ENCODE measurements at regions not wholly inside any gene's neighbourhood (a gene's known extent, or its start where the extent isn't known, plus 50 kb on each side); places are given as distances from the start of the nearest gene placed in this dataset.

DNA sequence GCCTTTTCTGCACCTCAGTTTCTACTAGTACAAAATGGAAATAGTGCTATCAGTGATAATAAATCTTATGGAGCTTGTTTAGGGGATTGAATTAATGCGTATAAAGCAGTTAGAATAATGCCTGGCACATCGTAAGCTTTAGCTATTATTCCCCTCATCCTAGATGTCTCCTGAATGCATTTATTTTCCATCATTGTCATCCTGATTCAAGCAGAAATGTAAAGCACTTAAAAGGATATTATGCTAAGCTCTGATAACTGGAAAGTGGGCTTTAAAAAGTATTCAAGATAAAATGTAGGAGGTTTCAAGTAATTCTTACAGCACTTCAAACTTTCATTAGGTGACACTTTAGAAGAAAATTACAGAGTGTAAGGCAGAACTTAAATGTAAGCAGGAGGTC, 178.7 kb downstream of the RBM46 start:
- CTCF ChIA-PET = no interaction called here
- FAIRE-seq = no peak
- intact Hi-C loops (cut with micrococcal nuclease) = no loop called here

DNA sequence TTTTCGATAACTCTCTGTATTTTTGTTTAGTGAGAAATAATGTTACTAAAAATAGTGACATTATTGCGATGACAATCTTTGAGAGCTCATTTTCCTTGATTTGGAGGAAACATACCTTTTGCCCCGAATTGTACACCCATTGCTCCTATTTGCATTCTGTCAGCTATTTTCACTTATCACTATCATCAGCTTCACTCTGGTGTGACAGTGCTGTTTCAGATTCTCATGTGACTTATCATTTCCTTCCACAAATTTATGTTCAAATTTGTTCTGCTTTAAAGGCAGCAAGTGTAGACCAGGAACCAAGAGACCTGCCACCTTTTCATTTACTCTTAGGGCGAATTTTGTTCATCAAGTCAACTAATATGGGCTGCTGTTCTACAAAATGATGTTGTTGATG, 179.4 kb downstream of the RBM46 start:
- no peaks in the 10 kb centered on the region for H3K9me3 ChIP-seq (replicated peaks; ENCODE audit: control insufficient read depth, insufficient read depth, low read length)
- no peaks in the 10 kb centered on the region for H3K27me3 ChIP-seq (ENCODE audit: control insufficient read depth in 2 of 2, insufficient read depth in 2 of 2, low read length in 2 of 2)
- BruUV-seq (replicated peaks) = no TSS peak
- no peak overlapping the region for H3K27ac ChIP-seq (ENCODE audit: insufficient read depth, low read depth, low read length)
- DNase-seq (ENCODE audit: low read depth, low spot score) (no peak), FAIRE-seq (no peak)
- dilution Hi-C loops (cut with MboI; ENCODE audit: extremely low pct_ligation_motif_present, low sequenced_read_pairs) (no loop called here), intact Hi-C loops (cut with micrococcal nuclease) (no loop called here)
- no peaks in the 10 kb centered on the region for H3K79me2 ChIP-seq (ENCODE audit: control insufficient read depth, insufficient read depth, low read length)
- H4K20me1 ChIP-seq (replicated peaks; ENCODE audit: control insufficient read depth, extremely low read depth, insufficient read depth, low read length) = no peaks in the 10 kb centered on the region
- H3K4me2 ChIP-seq (ENCODE audit: insufficient read depth, low read length) = no peak overlapping the region
- no peak for TF ChIP-seq MYC (IDR thresholded peaks at IDR 0.05; ENCODE audit: low read depth, low read length)
- no peaks in the 10 kb centered on the region for H3K36me3 ChIP-seq (ENCODE audit: control insufficient read depth in 2 of 2, extremely low read depth in 1 of 2, insufficient read depth in 2 of 2, low read length in 2 of 2)
- H3K9ac ChIP-seq (replicated peaks; ENCODE audit: extremely low read depth, insufficient read depth, low read length) = no peak overlapping the region
- no peak overlapping the region for H2AFZ ChIP-seq (ENCODE audit: low read depth, low read length)
- CTCF ChIA-PET = no interaction called here
- no peak overlapping the region for H3K4me3 ChIP-seq (replicated peaks in 1 of 3; ENCODE audit: insufficient read depth in 1 of 3, low read depth in 1 of 3, low read length in 3 of 3)
- no peaks in the 10 kb centered on the region for H3K4me1 ChIP-seq (ENCODE audit: control insufficient read depth, extremely low read depth, insufficient read depth, low read length)
- H3K9me1 ChIP-seq (replicated peaks; ENCODE audit: control insufficient read depth, extremely low read depth, insufficient read depth, low read length) = no peaks in the 10 kb centered on the region
- POLR2A ChIA-PET = no interaction called here

More for the DNA sequence above, 178.7 kb downstream of the RBM46 start:
- H3K4me1 ChIP-seq (ENCODE audit: control insufficient read depth, extremely low read depth, insufficient read depth, low read length) = no peaks in the 10 kb centered on the region
- H3K9ac ChIP-seq (replicated peaks; ENCODE audit: extremely low read depth, insufficient read depth, low read length) = no peak overlapping the region
- no peaks in the 10 kb centered on the region for H4K20me1 ChIP-seq (replicated peaks; ENCODE audit: control insufficient read depth, extremely low read depth, insufficient read depth, low read length)
- H2AFZ ChIP-seq (ENCODE audit: low read depth, low read length) = no peak overlapping the region
- TF ChIP-seq, protein P1, sequence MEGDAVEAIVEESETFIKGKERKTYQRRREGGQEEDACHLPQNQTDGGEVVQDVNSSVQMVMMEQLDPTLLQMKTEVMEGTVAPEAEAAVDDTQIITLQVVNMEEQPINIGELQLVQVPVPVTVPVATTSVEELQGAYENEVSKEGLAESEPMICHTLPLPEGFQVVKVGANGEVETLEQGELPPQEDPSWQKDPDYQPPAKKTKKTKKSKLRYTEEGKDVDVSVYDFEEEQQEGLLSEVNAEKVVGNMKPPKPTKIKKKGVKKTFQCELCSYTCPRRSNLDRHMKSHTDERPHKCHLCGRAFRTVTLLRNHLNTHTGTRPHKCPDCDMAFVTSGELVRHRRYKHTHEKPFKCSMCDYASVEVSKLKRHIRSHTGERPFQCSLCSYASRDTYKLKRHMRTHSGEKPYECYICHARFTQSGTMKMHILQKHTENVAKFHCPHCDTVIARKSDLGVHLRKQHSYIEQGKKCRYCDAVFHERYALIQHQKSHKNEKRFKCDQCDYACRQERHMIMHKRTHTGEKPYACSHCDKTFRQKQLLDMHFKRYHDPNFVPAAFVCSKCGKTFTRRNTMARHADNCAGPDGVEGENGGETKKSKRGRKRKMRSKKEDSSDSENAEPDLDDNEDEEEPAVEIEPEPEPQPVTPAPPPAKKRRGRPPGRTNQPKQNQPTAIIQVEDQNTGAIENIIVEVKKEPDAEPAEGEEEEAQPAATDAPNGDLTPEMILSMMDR (IDR thresholded peaks at IDR 0.05; ENCODE audit: extremely low read depth in 1 of 2, insufficient read depth in 1 of 2, low read depth in 1 of 2, low read length in 2 of 2) = no peak
- TF ChIP-seq FOS (IDR thresholded peaks at IDR 0.05; ENCODE audit: borderline replicate concordance, insufficient read depth, low read length) = no peak
- TF ChIP-seq EZH2 (IDR thresholded peaks at IDR 0.05; ENCODE audit: borderline replicate concordance, low read depth, low read length, severe bottlenecking) = no peak
- TF ChIP-seq MYC (IDR thresholded peaks at IDR 0.05; ENCODE audit: low read depth, low read length) = no peak
- TF ChIP-seq POLR2AphosphoS5 (IDR thresholded peaks at IDR 0.05; ENCODE audit: insufficient read depth, low read depth, low read length) = no peak
- TF ChIP-seq, protein P2, sequence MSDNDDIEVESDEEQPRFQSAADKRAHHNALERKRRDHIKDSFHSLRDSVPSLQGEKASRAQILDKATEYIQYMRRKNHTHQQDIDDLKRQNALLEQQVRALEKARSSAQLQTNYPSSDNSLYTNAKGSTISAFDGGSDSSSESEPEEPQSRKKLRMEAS (IDR thresholded peaks at IDR 0.05; ENCODE audit: insufficient read depth, insufficient read length) = no peak
- TF ChIP-seq JUN (IDR thresholded peaks at IDR 0.05; ENCODE audit: borderline replicate concordance, insufficient read depth, insufficient read length, low read depth) = no peak
- dilution Hi-C loops (cut with MboI; ENCODE audit: extremely low pct_ligation_motif_present, low sequenced_read_pairs) = no loop called here
- H3K9me3 ChIP-seq (replicated peaks; ENCODE audit: control insufficient read depth, insufficient read depth, low read length) = no peaks in the 10 kb centered on the region
- no peaks in the 10 kb centered on the region for H3K79me2 ChIP-seq (ENCODE audit: control insufficient read depth, insufficient read depth, low read length)
- no peaks in the 10 kb centered on the region for H3K9me1 ChIP-seq (replicated peaks; ENCODE audit: control insufficient read depth, extremely low read depth, insufficient read depth, low read length)
- no peak overlapping the region for H3K27ac ChIP-seq (ENCODE audit: insufficient read depth, low read depth, low read length)
- POLR2A ChIA-PET = no interaction called here
- BruUV-seq (replicated peaks) = no TSS peak
- no peaks in the 10 kb centered on the region for H3K27me3 ChIP-seq (ENCODE audit: control insufficient read depth in 2 of 2, insufficient read depth in 2 of 2, low read length in 2 of 2)
- no peak overlapping the region for H3K4me3 ChIP-seq (replicated peaks in 1 of 3; ENCODE audit: insufficient read depth in 1 of 3, low read depth in 1 of 3, low read length in 3 of 3)
- no peak for DNase-seq (ENCODE audit: low read depth, low spot score)
- H3K36me3 ChIP-seq (ENCODE audit: control insufficient read depth in 2 of 2, extremely low read depth in 1 of 2, insufficient read depth in 2 of 2, low read length in 2 of 2) = no peaks in the 10 kb centered on the region
- H3K4me2 ChIP-seq (ENCODE audit: insufficient read depth, low read length) = no peak overlapping the region
